NCI-H2196 treated with DMSO at 0.1 percent for 48 hours (cell line): ENCODE measurements at regions not wholly inside any gene's neighbourhood (a gene's known extent, or its start where the extent isn't known, plus 50 kb on each side); places are given as distances from the start of the nearest gene placed in this dataset.

Experiments
- DNase-seq: peaks from one replicate; lab custom pipeline; 2025; ENCODE audit not compliant: unreplicated experiment; lab: John Stamatoyannopoulos, UW

- DNase-seq: no peak
Measured at GRCh38 chr11:130728185-130729180, 187.8 kb downstream of the SNX19 start.

GRCh38 chr11:130729193-130729592 lies 187.1 kb downstream of the SNX19 start:
- no peak for DNase-seq

- DNase-seq: no peak
Measured at GRCh38 chr11:130729678-130730300, 186.5 kb downstream of the SNX19 start.

GRCh38 chr11:130731401-130731800 lies 184.9 kb downstream of the SNX19 start:
- no peak for DNase-seq

- no peak for DNase-seq
Measured at GRCh38 chr11:130732476-130732875, 183.8 kb downstream of the SNX19 start.

- DNase-seq: no peak
Measured at GRCh38 chr11:130737041-130737830, 179.0 kb downstream of the SNX19 start.

GRCh38 chr11:130737866-130738431 lies 178.3 kb downstream of the SNX19 start:
- no peak for DNase-seq

- DNase-seq: no peak
Measured at GRCh38 chr11:130738611-130739010, 177.7 kb downstream of the SNX19 start.

GRCh38 chr11:130740819-130741218 lies 175.5 kb downstream of the SNX19 start:
- DNase-seq: no peak

- no peak for DNase-seq
Measured at GRCh38 chr11:130744794-130745193, 171.5 kb downstream of the SNX19 start.

GRCh38 chr11:130749216-130749615 lies 167.1 kb downstream of the SNX19 start:
- DNase-seq: no peak

GRCh38 chr11:130760515-130761125 lies 155.7 kb downstream of the SNX19 start:
- DNase-seq: no peak

GRCh38 chr11:130761560-130762220 lies 154.6 kb downstream of the SNX19 start:
- DNase-seq: no peak

- peak; percentile 83 for DNase-seq
Measured at GRCh38 chr11:130762638-130763037, 153.6 kb downstream of the SNX19 start.

- no peak for DNase-seq
Measured at GRCh38 chr11:130763087-130763980, 152.9 kb downstream of the SNX19 start.

GRCh38 chr11:130765406-130765805 lies 150.9 kb downstream of the SNX19 start:
- DNase-seq: no peak

GRCh38 chr11:130765951-130766649 lies 150.2 kb downstream of the SNX19 start:
- no peak for DNase-seq
